ENCODE measurements at regions not wholly inside any gene's neighbourhood (a gene's known extent, or its start where the extent isn't known, plus 50 kb on each side); places are given as distances from the start of the nearest gene placed in this dataset.

DNA sequence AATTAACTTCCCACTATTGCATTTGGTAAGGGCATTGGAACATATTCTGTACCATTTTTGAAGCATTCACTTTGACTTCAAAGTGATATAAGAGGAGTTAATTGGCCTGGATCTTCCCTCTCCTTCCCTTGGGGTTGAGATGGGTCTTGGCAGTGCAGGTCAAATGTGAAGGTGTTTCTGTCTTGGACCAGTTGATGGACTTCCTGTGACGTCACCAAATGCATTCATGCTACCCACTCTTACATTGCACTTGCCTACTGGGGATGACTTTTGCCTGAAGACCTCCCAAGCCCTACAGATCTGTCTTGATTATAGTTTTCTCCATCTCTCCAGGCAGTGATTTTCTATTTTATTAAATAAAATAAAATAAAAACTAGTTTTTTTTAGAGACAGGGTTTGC, 221.5 kb downstream of the BUB3 start:
- TF ChIP-seq GATA2 (IDR thresholded peaks at IDR 0.05; ENCODE audit: low read depth, low read length) (no peak), GATA3 (IDR thresholded peaks at IDR 0.05; ENCODE audit: low read depth, low read length) (no peak)
